AML-193 (cell line): ENCODE measurements at regions not wholly inside any gene's neighbourhood (a gene's known extent, or its start where the extent isn't known, plus 50 kb on each side); places are given as distances from the start of the nearest gene placed in this dataset.

Experiments
- DNase-seq, 2 experiments: peaks; one replicate each; lab custom pipeline; 2025; lab: John Stamatoyannopoulos, UW

GRCh38 chr9:86830356-86830755 lies 117.0 kb downstream of the GAS1 start:
- DNase-seq: no peak

DNA sequence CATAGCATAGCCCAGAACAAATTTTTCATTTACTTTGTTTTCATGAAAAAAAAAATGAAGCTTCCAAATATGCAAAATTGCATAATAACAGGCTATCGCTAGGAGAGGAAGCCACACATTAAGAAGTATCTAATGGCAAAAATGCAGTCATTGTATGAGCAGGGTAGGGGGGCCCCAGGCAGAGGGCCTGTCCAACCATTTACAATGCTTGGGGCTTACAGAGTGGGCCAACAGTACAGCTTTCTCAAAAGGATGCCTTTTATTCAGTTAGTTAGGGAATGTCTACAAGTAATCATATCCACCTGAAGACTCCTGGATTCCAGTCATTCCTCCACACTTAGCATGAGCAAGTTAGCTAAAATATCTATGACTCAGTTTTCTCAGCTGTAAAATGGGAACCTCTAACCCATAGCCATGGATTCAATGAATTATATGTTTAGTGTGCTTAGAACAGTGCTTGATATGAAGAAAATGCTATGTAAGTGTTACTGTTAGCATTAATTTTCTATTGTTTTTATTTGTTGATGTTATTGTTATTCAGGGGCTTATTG lies 117.7 kb downstream of the GAS1 start:
- no peak for DNase-seq

- no peak for DNase-seq
These were observed 118.7 kb downstream of the GAS1 start for GRCh38 chr9:86828631-86829030.

- no peak for DNase-seq
These were observed 119.4 kb downstream of the GAS1 start for GRCh38 chr9:86827893-86828292.

DNA sequence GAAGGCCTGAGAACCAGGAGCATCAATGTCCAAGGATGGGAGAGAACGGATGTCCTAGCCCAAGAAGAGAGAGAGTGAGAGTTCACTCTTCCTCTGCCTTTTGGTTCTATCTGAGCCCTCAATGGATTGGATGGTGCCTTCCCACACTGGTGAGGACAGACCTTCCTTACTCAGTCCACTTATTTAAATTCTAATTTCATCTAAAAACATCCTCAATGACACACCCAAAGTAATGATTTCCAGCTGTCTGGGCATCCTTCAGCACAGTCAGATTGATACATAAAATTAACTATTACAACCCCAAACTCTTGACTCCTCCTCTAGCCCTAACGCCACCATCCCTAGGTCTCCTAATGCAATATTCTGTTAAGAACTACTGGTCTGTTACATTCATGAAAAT lies 122.0 kb downstream of the GAS1 start:
- no peak for DNase-seq

GRCh38 chr9:86822006-86822801 lies 125.1 kb downstream of the GAS1 start:
- DNase-seq: no peak

DNA sequence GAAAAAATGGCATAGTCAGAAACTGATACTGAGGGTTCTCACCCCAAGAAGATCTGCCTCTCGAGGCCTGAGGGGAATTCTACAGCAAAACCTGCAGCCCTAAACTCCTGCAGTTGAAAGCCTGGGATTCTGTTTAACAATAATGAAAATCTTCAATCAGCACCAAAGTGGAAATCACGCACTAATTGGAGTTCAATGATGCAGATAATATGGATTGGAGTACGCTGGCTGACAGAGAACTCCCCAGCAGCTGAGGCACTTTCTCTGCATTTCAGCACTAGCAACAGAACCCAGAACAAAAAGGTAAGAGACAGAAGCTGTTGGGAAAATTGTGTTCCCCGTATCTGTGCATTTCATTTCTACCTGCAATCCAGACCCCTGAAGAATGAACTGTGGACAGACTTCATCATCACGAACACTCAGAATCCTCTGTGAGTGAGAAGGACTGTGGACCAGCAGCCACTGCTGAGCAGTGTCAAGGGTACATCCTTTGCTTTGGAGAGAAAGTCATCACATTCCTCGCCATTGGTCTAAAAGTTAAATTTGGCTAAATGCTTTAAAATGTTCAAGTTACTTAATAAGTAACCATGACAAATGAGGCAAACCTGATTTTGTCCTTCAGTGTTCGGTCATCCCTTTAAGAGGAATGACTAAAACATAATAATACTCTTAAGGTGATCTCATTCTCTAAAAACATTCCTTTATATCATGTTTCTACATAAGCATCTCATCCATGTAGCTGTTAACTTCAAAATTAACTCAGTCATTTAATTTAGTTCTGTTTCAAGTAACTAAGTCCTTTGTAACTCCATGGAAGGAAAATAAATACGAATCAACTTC lies 126.1 kb downstream of the GAS1 start:
- DNase-seq: no peak

GRCh38 chr9:86819552-86819951 lies 127.8 kb downstream of the GAS1 start:
- DNase-seq: no peak

GRCh38 chr9:86818636-86819035 lies 128.7 kb downstream of the GAS1 start:
- DNase-seq: no peak

- no peak for DNase-seq
These were observed 130.4 kb downstream of the GAS1 start for GRCh38 chr9:86816868-86817267.

DNA sequence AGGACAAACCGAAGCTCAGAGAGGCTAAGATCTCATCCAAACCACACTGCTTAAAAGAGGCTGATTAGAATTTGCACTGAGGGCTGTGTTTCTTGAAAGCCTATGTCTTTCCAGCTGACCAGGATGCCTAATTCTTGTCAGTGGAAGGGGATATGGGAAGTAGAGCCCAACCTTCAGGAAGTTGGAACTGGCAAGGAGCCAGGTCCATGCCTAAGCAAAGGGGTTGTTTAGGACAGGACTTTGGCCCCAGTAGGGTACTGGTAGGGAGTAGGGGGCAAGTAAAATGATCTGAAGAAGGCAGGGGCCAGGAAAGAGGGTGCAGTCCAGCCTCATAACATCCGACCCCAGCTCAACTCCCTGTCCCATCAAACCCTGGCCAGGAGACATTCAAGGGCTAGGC lies 130.9 kb downstream of the GAS1 start:
- no peak for DNase-seq

DNA sequence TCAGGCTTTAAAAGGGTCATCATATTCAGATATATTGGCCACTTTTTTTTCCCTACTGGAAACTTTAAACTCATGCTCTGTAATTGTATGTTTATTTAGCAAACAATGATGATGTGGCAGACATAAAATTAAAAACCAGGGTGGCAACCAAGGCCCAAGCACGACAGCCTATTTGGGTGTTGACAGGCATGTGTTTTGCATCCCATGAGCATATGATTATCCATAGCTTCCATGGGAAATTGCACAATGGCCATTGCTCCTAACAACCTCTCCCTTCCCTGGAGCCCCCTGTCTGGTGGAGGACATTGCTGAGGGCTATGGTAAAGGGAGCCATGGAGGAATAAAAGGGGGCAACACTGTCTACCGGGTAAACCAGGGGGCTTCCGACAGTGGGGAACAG lies 134.7 kb downstream of the GAS1 start:
- no peak for DNase-seq

GRCh38 chr9:86809759-86810367 lies 137.4 kb downstream of the GAS1 start:
- DNase-seq: no peak

GRCh38 chr9:86809151-86809550 lies 138.2 kb downstream of the GAS1 start:
- DNase-seq: no peak

DNA sequence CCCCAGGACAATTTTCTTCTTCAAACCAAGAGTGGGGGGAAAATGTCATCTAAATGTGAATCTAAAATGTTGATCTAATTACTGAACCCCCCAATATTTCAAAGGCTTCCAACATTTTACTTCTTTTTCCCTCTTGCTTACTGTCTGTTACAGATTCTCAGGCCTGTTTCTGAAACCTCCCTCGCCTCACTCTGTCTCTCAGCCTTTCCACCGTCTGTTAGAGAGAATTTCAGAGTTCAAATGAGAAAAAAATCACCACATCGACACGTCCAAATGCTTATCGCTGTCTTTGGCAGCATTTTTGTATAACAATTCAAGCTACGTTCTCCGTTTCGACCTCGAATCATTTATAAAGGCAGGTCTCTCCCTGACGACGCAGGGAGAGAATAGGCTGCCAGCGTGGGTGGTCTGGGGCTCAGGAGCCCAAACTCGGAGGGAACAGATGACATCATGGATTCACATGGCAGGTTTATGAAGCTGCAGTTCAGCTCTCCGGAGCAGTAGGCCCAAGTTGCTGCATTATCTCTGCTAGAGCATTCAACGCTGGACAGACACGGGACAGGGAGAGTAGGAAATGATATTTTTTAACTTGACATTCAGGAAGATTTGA lies 139.8 kb downstream of the GAS1 start:
- DNase-seq: no peak

DNA sequence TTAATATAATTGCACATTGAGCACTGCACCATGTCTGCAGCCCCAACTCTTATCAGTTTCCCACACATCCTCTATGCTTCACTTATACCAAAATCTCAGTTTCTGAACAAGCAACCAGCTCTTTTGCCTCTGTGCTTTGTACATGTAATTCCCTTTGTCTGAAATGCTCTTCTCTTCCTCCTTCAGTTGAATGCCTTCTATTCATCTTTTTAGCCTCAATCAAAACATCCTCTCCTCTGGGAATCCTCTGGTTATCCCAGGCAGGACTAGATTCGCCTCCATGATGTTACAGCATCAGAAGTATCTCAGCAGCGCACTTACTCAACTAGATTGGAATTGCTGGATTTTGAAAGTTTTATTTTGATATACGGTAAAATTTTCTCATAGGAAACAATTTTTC lies 143.3 kb downstream of the GAS1 start:
- DNase-seq: no peak

GRCh38 chr9:86802900-86803673 lies 144.2 kb downstream of the GAS1 start:
- DNase-seq: no peak

GRCh38 chr9:86801246-86801645 lies 146.1 kb downstream of the GAS1 start:
- no peak for DNase-seq

- no peak for DNase-seq
These were observed 146.6 kb downstream of the GAS1 start for GRCh38 chr9:86800681-86801080.

DNA sequence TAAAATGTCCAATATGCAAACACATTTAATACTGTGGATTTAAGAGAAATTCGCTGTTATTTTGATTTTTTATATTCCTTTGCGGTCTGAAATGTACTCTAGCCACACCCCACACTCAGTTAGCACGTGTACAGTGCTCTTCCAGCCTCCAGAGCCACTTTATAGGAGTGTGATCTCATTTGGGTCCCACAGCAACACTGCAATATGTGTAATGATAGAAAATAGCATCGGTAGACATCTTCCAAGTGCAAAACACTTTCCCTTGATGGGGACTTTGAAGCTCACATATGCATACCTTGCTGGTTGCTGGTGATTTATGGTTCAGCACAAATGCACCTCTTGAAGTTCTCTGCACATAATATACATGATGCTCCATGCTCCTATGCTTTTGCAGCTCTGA lies 148.3 kb downstream of the GAS1 start:
- DNase-seq: no peak

- no peak for DNase-seq
These were observed 150.6 kb downstream of the GAS1 start for GRCh38 chr9:86796666-86797065.
